H9 (cell line): ENCODE measurements at regions not wholly inside any gene's neighbourhood (a gene's known extent, or its start where the extent isn't known, plus 50 kb on each side); places are given as distances from the start of the nearest gene placed in this dataset.

Experiments
- DNase-seq: peaks from one replicate; pipeline ENCODE4 v3.0.0-alpha.2; 2017
- H2AFZ ChIP-seq: one replicate; pipeline ENCODE4 v1.6.1; 2013; ENCODE audit warnings: mild to moderate bottlenecking, low read length, control low read depth, moderate library complexity
- H2AK5ac ChIP-seq: 2 replicates; pipeline ENCODE4 v1.6.1; 2013; ENCODE audit warnings: low read length, control low read depth, mixed read lengths; ENCODE audit not compliant: insufficient read length
- H2BK120ac ChIP-seq: one replicate; pipeline ENCODE4 v1.6.1; 2013; ENCODE audit warnings: low read depth, mild to moderate bottlenecking, low read length, control low read depth, inconsistent platforms; ENCODE audit not compliant: poor library complexity, severe bottlenecking
- H2BK12ac ChIP-seq: 2 replicates; pipeline ENCODE4 v1.6.1; 2013; ENCODE audit warnings: low read length, control low read depth, mixed read lengths, low read depth; ENCODE audit not compliant: insufficient read length
- H2BK15ac ChIP-seq: 2 replicates; pipeline ENCODE4 v1.6.1; 2013; ENCODE audit warnings: low read depth, low read length, control low read depth
- H2BK20ac ChIP-seq: one replicate; pipeline ENCODE4 v1.6.1; 2013; ENCODE audit warnings: low read depth, mild to moderate bottlenecking, low read length, control low read depth, inconsistent platforms; ENCODE audit not compliant: poor library complexity, severe bottlenecking
- H2BK5ac ChIP-seq: 2 replicates; pipeline ENCODE4 v1.6.1; 2013; ENCODE audit warnings: low read length, control low read depth, mixed read lengths; ENCODE audit not compliant: insufficient read length
- H3K14ac ChIP-seq: 2 replicates; pipeline ENCODE4 v1.6.1; 2013; ENCODE audit warnings: low read length, control low read depth; ENCODE audit not compliant: insufficient read depth
- H3K18ac ChIP-seq: 2 replicates; pipeline ENCODE4 v1.6.1; 2013; ENCODE audit warnings: low read depth, mild to moderate bottlenecking, mixed read lengths, low read length, control low read depth; ENCODE audit not compliant: insufficient read length
- H3K23ac ChIP-seq: 2 replicates; pipeline ENCODE4 v1.6.1; 2013; ENCODE audit warnings: low read length, control low read depth, mixed read lengths, low read depth; ENCODE audit not compliant: insufficient read length
- H3K23me2 ChIP-seq: 2 replicates; pipeline ENCODE4 v1.6.1; 2013; ENCODE audit warnings: low read depth, mild to moderate bottlenecking, mixed read lengths, low read length, control low read depth; ENCODE audit not compliant: insufficient read length, poor library complexity, severe bottlenecking
- H3K27ac ChIP-seq: 2 replicates; pipeline ENCODE4 v1.5.1; 2013; ENCODE audit warnings: low read length, control low read depth, mixed read lengths, low read depth; ENCODE audit not compliant: insufficient read length
- H3K27me3 ChIP-seq: 2 replicates; pipeline ENCODE4 v1.6.1; 2013; ENCODE audit warnings: low read length, control low read depth, inconsistent platforms; ENCODE audit not compliant: insufficient read depth
- H3K4ac ChIP-seq: 2 replicates; pipeline ENCODE4 v1.6.1; 2013; ENCODE audit warnings: low read depth, mild to moderate bottlenecking, control low read depth, inconsistent platforms, low read length, moderate library complexity
- H3K4me1 ChIP-seq: 2 replicates; pipeline ENCODE4 v1.6.1; 2013; ENCODE audit warnings: low read length, control low read depth, inconsistent platforms; ENCODE audit not compliant: insufficient read depth
- H3K4me2 ChIP-seq: 2 replicates; pipeline ENCODE4 v1.6.1; 2013; ENCODE audit warnings: low read length, control low read depth, mixed read lengths; ENCODE audit not compliant: insufficient read length, insufficient read depth
- H3K56ac ChIP-seq: 2 replicates; pipeline ENCODE4 v1.6.1; 2013; ENCODE audit warnings: low read depth, mild to moderate bottlenecking, mixed read lengths, low read length, control low read depth; ENCODE audit not compliant: insufficient read length
- H3K79me1 ChIP-seq: 2 replicates; pipeline ENCODE4 v1.6.1; 2013; ENCODE audit warnings: low read depth, mild to moderate bottlenecking, moderate library complexity, low read length, control low read depth, inconsistent platforms; ENCODE audit not compliant: insufficient read depth, poor library complexity, severe bottlenecking
- H3K79me2 ChIP-seq: 2 replicates; pipeline ENCODE4 v1.6.1; 2013; ENCODE audit warnings: low read length, control low read depth, inconsistent platforms; ENCODE audit not compliant: insufficient read depth
- H3K9ac ChIP-seq: 2 replicates; pipeline ENCODE4 v1.6.1; 2013; ENCODE audit warnings: low read length, control low read depth, mixed read lengths; ENCODE audit not compliant: insufficient read length; ENCODE audit errors: extremely low read depth
- H3K9me3 ChIP-seq: one replicate; pipeline ENCODE4 v1.6.1; 2013; ENCODE audit warnings: low read depth, low read length, inconsistent platforms; ENCODE audit not compliant: control insufficient read depth
- H3T11ph ChIP-seq: one replicate; pipeline ENCODE4 v1.6.1; 2013; ENCODE audit warnings: mild to moderate bottlenecking, low read length, control low read depth, inconsistent platforms
- H4K20me1 ChIP-seq: one replicate; pipeline ENCODE4 v1.6.1; 2013; ENCODE audit not compliant: control insufficient read depth, insufficient read length, insufficient read depth
- H4K5ac ChIP-seq: 2 replicates; pipeline ENCODE4 v1.6.1; 2013; ENCODE audit warnings: low read depth, mild to moderate bottlenecking, mixed read lengths, low read length, control low read depth; ENCODE audit not compliant: insufficient read length
- H4K8ac ChIP-seq: replicated peaks from 2 replicates; pipeline ENCODE4 v1.6.1; 2013; ENCODE audit warnings: low read length, control low read depth, mixed read lengths, low read depth; ENCODE audit not compliant: insufficient read length
- H4K91ac ChIP-seq: 2 replicates; pipeline ENCODE4 v1.6.1; 2013; ENCODE audit warnings: low read depth, mild to moderate bottlenecking, moderate library complexity, mixed read lengths, low read length, control low read depth; ENCODE audit not compliant: insufficient read length
- H3K27ac Mint-ChIP-seq, 3 experiments: 2 replicates in 2 of 3; 3 replicates in 1 of 3; pipeline ENCODE4 v1.8.0; 2020 to 2021; ENCODE audit warnings: mixed read lengths in 3 of 3, mild to moderate bottlenecking in 1 of 3, moderate library complexity in 1 of 3
- H3K27me3 Mint-ChIP-seq: 2 replicates; pipeline ENCODE4 v1.8.0; 2021; ENCODE audit warnings: low read depth, mild to moderate bottlenecking, moderate library complexity, mixed read lengths
- H3K36me3 Mint-ChIP-seq, 3 experiments: 2 replicates in 2 of 3; 3 replicates in 1 of 3; pipeline ENCODE4 v1.8.0; 2020 to 2021; ENCODE audit warnings: low read depth in 3 of 3, mixed read lengths in 3 of 3; ENCODE audit not compliant: insufficient read depth in 1 of 3
- H3K4me1 Mint-ChIP-seq, 2 experiments: 2 replicates each; pipeline ENCODE4 v1.8.0; 2020; ENCODE audit warnings: mixed read lengths in 2 of 2
- H3K4me3 Mint-ChIP-seq, 2 experiments: 2 replicates in 1 of 2; 3 replicates in 1 of 2; pipeline ENCODE4 v1.8.0; 2020 to 2021; ENCODE audit warnings: mild to moderate bottlenecking in 2 of 2, mixed read lengths in 2 of 2, moderate library complexity in 1 of 2
- H3K9me3 Mint-ChIP-seq, 2 experiments: 2 replicates in 1 of 2; 3 replicates in 1 of 2; pipeline ENCODE4 v1.8.0; 2020; ENCODE audit warnings: mild to moderate bottlenecking in 2 of 2, mixed read lengths in 2 of 2, moderate library complexity in 1 of 2
- CTCF ChIP-seq: fragments of 200-600 bp; sonication (generic); conservative IDR thresholded peaks from 3 replicates; pipeline ENCODE4 v1.8.0; 2021; ENCODE audit warnings: antibody characterized with exemption, mild to moderate bottlenecking
- WGBS: extraction: QIAGEN DNeasy Blood & Tissue Kit; methylation state at CpG from one replicate; pipeline ENCODE4 v1.1.7; 2013; ENCODE audit warnings: missing lambda C conversion rate, low lambda C conversion rate, mixed read lengths; ENCODE audit not compliant: insufficient read length; ENCODE audit errors: extremely low coverage; 5-methylcytosine and 5-hydroxymethylcytosine counted together

- no peak overlapping the region for H3T11ph ChIP-seq
- no peak for DNase-seq
These were observed 724.5 kb downstream of the NCAM2 start for GRCh38 chr21:21722731-21723130.

More at GRCh38 chr21:21722731-21723130, 724.5 kb downstream of the NCAM2 start:
- TF ChIP-seq CTCF: no peak
- no peak overlapping the region for H2BK20ac ChIP-seq
- no peaks in the 10 kb centered on the region for H3K4me1 Mint-ChIP-seq
- H3K27me3 Mint-ChIP-seq: no peaks in the 10 kb centered on the region
- no peak overlapping the region for H2AK5ac ChIP-seq
- H3K27ac ChIP-seq: no peak overlapping the region
- no peak overlapping the region for H2AFZ ChIP-seq
- 0 out of 7 replicates have a peak, but pooled peaks cover 0 to 3% (median 0%) of the 10 kb centered on the region in 3 experiments for H3K36me3 Mint-ChIP-seq
- no peaks in the 10 kb centered on the region for H4K20me1 ChIP-seq
- H3K9ac ChIP-seq: no peak overlapping the region
- H3K4ac ChIP-seq: no peak overlapping the region
- no peak overlapping the region for H2BK5ac ChIP-seq
- H3K4me2 ChIP-seq: no peak overlapping the region
- H3K56ac ChIP-seq: no peak overlapping the region
- no peaks in the 10 kb centered on the region for H3K4me1 ChIP-seq
- no peak overlapping the region for H4K5ac ChIP-seq
- no CpG with 5 or more reads among the region's 2 CpGs for WGBS
- no peaks in the 10 kb centered on the region for H3K27me3 ChIP-seq
- no peak overlapping the region for H4K8ac ChIP-seq
- no peaks in the 10 kb centered on the region for H3K9me3 ChIP-seq
- H3K18ac ChIP-seq: no peak overlapping the region
- H3K79me1 ChIP-seq: no peaks in the 10 kb centered on the region
- H3K23ac ChIP-seq: no peak overlapping the region
- no peak overlapping the region for H4K91ac ChIP-seq
- H2BK12ac ChIP-seq: no peak overlapping the region
- H3K9me3 Mint-ChIP-seq: peaks cover 0 to 2% of the 10 kb centered on the region in 2 experiments; a peak in 3 of 5 replicates
- no peak overlapping the region for H3K4me3 Mint-ChIP-seq
- no peak overlapping the region for H3K14ac ChIP-seq
- no peak overlapping the region for H2BK120ac ChIP-seq
- no peak overlapping the region for H3K27ac Mint-ChIP-seq
- H2BK15ac ChIP-seq: no peak overlapping the region
- H3K79me2 ChIP-seq: no peaks in the 10 kb centered on the region
- H3K23me2 ChIP-seq: no peaks in the 10 kb centered on the region
